ENCODE measurements at regions not wholly inside any gene's neighbourhood (a gene's known extent, or its start where the extent isn't known, plus 50 kb on each side); places are given as distances from the start of the nearest gene placed in this dataset.
A peak's percentile ranks its signal among the peaks of the same experiment; 100 is the strongest.
"Not testable (repeated sequence)": the region's sequence is repeated elsewhere in the genome, so short reads cannot be mapped to it uniquely, and the experiment has no call there.

DNA sequence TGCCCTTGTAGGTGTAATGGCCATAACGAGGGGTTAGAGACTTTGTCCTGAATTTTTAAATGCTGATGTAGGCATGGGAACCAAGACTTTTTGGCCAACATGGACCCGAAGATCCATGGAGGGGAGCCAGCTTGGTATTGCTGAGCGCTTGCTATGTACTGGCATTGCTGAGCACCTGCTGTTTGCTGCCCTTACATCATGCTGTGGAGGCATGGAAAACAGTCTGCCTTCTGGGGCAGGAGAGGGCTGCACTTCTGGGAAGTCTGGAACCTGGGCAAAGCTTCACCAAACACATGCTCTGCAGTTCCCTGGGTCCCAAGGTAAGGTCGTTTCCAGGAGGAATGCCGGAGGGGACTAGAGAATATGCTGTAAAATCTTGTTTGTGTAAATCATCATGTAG lies 86.3 kb upstream of the CNIH3 start:
- DNase-seq (ENCODE audit: extremely low read depth in 1 of 2, low read depth in 1 of 2), result no peak

DNA sequence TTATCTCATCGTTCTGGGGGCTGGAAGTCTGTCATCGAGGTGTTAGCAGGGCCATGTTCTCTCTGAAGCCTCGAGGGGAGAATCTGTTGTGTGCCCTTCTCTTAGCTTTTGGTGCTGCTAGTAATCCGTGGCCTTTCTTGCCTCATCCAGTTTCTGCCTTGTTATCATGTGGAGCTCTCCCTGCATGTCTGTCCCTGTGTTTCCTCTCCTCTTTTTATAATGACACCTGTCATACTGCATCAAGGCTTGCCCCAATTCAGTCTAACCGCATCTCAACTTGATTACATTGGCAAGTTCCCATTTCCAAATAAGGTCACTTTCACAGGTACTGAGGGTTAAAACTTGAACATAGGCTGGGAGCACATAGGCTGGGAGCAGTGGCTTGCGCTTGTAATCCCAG lies 82.6 kb upstream of the CNIH3 start:
- no peak for DNase-seq (ENCODE audit: extremely low read depth in 1 of 2, low read depth in 1 of 2)

DNA sequence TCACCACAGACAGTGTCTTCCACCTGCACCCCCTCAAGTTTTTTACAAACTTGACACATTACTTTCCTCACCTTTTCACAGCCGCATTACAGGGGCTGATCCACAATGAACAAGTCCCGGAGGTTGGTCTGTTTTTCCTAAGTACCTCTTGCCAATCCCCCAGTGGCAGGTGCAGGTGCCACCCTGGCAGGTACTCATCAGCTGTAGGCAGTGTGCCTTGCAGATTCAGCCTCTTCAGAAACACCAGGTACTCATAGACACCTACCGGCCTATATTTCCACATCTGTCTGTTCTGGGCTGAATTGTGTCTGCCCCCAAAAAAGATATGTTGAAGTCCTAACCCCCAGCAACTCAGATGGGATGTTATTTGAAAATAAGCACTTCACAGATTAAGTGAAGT lies 81.4 kb upstream of the CNIH3 start:
- no peak for DNase-seq (ENCODE audit: extremely low read depth in 1 of 2, low read depth in 1 of 2)

DNA sequence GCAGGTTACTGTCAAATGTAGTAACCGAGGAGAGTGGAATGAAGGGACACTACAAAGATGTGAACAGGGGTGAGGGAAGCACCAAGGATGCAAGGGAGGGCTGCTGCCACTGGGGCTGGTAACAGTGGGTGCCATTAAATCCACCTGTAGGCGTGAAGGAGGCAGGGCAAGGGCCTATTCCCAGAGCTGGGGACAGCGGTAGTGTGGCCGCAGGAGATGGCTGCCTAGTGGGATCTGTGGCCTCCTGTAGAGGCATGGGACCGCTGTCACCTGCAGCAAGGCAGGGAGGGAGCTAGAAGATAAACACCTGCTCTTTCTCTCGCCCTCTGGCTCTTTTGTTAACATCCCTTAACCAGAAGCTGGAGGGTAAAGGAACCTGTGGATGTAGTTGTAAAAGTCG lies 80.5 kb upstream of the CNIH3 start:
- DNase-seq (ENCODE audit: extremely low read depth in 1 of 2, low read depth in 1 of 2), result no peak

DNA sequence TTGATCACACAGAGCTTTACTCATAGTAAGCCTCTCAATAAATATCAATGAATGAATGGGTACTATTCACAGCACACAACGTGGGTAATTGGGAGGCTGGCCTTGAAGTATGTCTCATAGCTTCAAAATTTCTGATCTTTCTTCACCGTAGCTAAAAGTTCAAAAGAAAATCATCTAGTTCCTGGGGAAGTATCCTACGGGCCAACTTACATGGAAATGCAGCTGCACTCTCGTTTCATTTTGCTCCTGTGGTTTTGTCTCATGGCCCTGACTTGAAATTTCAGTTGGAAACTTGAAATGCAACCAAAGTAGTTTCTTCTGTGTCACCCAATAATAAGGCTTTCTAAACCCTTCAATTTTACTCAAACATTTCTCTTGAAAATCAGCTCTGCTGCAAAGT lies 76.1 kb upstream of the CNIH3 start:
- DNase-seq (ENCODE audit: extremely low read depth in 1 of 2, low read depth in 1 of 2), result no peak

DNA sequence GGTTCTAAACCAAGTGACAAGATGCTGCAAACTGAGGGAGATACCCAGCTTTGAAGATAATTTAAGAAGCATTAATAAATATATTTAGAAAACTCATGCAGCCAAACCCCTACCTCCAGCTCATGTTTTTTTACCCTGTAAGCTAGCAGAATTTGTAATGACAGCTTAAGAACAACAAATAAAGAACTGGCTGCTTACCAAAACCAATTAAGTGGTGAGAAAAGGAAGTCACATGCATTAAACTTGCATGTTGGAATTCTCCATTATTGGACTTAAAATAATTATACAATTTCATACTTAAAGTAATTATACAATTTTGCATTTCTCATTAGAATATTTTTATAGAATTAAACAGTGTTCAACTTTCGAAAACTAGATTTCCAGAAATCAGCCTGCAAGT lies 75.6 kb upstream of the CNIH3 start:
- DNase-seq (ENCODE audit: extremely low read depth in 1 of 2, low read depth in 1 of 2), result no peak

DNA sequence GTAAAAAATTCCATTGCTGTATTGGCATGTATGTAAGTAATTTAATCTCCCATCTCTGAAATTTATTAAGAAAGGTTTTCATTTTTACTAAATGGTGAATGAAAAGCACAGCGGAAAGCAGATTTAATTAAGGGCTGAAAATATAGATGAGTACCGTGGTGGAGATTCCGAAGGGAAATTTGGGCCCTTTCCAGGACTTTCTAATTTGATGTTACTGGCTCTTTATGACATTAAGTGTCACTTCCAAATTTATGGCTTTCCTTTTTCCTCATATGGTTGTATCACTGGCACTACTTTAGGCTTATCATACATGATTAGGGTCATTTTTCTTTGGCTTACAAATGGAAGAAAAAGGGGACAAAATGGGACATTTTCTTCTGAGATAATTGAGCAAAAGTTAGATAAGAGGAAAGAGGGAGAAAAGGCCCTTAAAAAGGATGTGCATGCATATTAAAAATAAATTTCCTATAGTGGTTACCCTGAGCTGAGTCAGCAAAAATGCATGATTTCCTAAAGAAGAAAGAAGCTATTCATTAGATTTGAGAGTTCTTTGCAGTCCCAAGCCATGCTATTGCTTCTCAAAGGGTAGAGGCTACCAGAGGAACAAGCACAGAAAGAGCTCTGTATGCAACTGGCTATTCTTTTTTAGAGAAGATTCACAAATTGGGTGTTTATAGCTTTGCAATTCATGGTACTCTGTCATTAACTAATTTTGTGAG lies 74.9 kb upstream of the CNIH3 start:
- DNase-seq (ENCODE audit: extremely low read depth in 1 of 2, low read depth in 1 of 2), result no peak

DNA sequence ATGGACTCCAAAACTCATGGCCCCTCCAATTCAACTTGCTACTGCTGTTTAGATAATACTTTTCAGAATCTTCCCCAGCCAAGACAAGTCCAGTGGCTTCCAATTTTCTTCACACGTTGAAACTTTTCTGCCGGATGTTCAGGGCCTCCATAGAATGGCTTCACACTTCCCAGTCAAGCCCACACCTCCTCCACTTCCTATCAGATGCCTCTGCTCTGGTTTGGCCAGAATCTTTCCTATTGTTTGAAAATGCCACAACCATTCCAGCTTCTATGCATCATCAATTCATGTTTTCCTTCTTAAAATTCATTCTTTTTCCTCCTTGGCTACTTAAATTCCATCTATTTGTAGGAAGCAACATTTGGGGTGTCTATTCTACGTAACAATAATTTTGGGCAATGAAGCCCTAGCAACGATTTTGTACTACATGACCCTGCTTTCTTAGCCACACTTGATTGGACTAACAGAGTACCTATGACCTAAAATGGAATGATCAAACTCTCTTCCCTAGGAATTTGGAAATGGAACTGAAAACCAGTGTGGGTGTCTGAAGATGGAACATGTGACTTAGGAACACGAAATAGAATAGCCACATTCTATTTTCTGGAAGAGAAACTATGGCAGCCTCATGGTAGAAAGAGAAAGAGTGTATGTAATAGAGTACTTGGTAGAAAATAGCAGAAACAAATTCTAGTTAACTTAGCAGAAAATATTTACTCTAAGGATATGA lies 74.1 kb upstream of the CNIH3 start:
- DNase-seq (ENCODE audit: extremely low read depth in 1 of 2, low read depth in 1 of 2), result no peak

DNA sequence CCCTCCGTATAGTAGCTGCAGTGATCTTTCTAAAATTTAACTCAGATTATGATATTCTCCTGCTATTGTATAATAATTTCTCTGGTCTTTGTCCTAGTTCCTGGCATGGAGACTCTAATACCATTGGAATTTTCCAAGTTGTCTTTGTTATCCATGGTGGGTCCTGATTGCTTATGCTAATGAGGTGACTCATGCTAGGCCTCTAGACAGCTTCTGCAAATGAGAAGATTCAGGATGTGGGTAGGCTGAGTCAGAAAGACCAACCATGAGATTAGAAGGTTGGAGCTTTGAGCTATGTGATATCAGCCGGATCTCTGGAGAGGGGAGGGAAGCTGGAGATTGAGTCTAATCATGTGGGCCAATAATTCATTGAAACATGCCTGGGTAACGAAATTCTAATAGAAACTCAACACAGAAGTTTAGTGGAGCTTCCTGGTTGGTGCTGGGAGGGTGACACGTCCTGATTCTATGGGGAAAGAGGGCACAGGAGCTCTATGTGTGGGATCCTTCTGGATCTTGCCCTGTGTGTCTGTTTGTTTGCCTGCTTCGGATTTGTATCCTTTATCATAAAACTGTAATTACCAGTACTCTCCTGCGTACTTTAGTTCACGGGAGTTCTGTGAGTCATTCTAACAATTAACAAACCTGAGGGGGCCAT lies 73.2 kb upstream of the CNIH3 start:
- peak in 1 of 2 donors; percentile 23 for DNase-seq (ENCODE audit: extremely low read depth in 1 of 2, low read depth in 1 of 2)

DNA sequence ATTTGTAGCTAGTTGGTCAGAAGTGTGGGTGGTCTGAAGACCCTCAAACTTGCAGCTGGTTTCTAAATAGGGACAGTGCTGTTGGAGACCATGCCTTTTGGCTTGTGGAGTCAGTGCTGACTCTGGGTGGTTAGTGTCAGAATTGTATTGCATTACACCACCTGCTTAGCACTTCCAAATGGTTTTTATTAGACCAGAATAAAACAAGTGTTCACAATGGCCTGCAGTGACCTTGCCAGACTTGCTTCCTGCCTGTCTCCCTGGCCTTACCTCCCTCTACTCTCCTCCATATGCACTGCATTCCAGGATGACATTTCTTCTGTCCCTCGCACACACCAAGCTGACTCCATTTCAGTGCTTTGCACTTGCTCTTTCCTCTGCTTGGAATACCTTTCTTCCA lies 72.7 kb upstream of the CNIH3 start:
- DNase-seq (ENCODE audit: extremely low read depth in 1 of 2, low read depth in 1 of 2), result no peak

DNA sequence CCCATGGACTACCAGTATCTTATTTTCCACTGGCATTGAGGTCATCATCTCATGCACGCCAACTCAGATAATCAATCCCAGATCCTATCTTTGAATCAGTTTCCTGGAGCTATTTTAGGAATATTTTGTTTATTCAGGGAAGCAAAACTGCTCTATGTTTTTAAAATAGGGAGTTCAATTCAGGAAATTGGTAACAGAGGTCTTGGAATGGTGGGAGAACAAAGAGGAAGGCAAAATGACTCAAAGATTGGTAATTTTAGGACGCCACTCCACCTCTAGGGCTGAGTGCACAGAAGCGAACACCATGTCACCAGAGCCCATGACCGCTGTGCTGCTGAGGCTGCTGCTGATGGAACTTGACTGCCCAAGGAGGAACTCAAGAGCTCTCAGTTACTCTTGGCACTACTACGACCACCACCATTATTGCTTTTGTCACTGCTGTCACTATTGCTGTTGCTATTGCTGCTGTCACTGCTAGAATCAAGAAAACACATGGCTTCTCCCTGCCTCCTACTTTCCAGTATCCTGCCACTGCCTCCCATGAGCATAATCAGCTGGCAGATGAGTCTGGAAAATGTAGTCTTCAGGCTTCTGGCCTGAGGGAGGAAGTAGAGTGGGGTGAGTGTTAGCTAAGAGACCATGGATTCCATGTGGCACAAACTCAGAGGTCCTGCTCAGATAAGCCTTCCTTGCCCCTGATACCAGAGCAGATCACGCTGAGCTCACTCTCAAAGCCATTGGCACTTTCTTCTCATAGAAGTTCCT lies 71.6 kb upstream of the CNIH3 start:
- DNase-seq (ENCODE audit: extremely low read depth in 1 of 2, low read depth in 1 of 2), result no peak

DNA sequence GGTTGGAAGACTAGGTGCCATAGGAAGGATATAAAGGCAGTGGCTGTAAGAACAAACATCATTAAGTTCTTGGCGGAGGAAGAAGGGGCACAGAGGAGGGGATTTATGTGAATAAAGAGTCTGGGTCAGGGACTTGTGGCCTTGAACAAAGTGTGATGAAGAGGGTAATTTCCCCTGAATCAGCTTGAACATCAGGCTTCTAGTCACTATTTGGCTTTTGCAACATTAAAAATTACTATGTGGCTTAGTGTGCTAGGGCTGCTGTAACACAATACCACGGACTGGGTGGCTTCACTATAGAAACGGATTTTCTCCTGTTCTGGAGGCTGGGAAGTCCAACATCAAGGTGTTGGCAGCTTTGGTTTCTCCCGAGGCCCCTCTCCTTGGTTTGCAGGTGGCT lies 70.5 kb upstream of the CNIH3 start:
- no peak for DNase-seq (ENCODE audit: extremely low read depth in 1 of 2, low read depth in 1 of 2)

DNA sequence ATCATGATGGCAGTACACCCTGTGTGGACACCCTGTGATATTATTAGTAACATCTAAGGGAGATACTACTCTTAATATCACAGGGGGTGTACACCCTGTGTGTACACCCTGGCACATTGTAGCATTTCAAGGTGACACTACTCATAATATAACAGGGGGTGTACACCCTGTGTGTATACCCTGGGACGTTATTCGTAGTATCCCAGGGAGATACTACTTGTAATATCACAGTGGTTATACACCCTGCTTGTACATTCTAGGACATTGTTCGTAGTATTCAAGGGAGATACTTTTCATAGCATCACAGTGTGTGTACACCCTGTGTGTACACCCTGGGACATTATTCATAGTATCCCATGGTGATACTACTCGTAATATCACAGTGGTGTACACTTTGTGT lies 67.4 kb upstream of the CNIH3 start:
- no peak for DNase-seq (ENCODE audit: extremely low read depth in 1 of 2, low read depth in 1 of 2)

DNA sequence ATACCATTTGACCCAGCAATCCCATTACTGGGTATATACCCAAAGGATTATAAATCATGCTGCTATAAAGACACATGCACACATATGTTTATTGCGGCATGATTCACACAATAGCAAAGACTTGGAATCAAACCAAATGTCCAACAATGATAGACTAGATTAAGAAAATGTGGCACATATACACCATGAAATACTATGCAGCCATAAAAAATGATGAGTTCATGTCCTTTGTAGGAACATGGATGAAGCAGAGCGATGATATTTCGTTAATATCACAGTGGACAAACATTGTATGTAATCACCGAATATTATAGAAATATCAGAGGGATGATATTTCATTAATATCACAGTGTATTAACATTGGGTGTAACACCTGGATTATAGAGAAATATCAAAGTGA lies 64.9 kb upstream of the CNIH3 start:
- DNase-seq (ENCODE audit: extremely low read depth in 1 of 2, low read depth in 1 of 2), result not testable (repeated sequence)

DNA sequence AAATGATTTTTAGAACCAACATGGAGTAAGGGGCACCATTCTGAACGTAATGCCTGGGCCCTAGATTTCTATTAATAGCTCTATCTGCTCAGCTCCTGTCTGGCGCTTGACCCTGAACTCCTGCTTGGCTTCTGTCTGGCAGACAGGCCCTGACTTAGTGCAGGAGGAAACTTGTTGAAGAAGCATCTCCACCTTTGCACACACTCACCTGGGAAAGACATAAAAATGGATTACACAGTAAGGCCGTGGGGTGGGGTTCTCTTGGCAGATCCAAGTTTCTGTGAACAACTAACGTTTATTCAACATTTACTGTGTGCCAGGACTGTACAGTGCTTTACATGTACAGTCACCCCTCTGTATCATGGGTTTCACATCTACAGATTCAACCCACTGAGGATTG lies 62.1 kb upstream of the CNIH3 start:
- DNase-seq (ENCODE audit: extremely low read depth in 1 of 2, low read depth in 1 of 2), result no peak

DNA sequence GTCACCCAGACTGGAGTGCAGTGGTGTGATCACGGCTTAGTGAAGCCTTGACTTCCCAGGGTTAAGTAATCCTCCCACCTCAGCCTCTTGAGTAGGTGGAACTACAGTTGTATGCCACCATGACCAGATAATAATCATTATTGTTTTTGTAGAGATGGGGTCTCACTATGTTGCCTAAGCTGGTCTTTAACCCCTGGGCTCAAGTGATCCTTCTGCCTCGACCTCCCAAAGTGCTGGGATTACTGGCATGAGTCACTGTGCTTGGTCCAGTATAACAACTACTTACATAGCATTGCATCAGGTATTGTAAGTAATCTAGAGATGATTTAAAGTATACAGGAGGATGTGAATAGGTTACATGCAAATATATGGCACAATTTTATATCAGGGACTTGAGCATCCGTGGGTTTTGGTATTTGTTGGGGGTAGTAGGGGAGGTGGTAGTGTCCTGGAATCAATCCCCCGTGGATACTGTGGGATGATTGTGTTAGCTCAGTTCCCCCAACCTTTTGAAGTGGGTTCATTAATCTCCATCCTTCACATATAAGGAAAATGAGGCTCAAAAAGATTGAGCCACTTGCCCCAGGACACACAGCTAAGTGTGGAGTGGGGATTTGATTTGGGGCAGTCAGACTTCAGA lies 61.4 kb upstream of the CNIH3 start:
- DNase-seq (ENCODE audit: extremely low read depth in 1 of 2, low read depth in 1 of 2), result no peak

DNA sequence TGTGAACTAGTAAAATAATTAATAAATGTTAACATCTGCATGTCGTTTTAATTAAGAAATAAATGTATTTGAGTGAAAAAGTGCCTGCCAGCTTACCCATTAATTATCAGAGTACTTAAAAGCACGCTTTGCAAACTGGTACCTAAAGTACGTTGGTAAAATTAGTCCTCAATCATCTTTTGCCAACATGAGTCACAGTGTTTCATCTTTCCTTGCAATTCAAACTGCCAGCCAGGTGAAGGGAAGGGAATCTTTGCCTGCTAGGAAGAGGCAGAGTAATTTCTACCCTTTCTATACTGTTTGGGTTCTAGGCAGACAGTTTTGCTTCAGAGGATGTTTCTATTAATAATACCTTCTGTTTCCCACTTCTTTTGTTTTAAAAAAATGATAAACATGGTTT lies 57.2 kb upstream of the CNIH3 start:
- no peak for DNase-seq (ENCODE audit: extremely low read depth in 1 of 2, low read depth in 1 of 2)

DNA sequence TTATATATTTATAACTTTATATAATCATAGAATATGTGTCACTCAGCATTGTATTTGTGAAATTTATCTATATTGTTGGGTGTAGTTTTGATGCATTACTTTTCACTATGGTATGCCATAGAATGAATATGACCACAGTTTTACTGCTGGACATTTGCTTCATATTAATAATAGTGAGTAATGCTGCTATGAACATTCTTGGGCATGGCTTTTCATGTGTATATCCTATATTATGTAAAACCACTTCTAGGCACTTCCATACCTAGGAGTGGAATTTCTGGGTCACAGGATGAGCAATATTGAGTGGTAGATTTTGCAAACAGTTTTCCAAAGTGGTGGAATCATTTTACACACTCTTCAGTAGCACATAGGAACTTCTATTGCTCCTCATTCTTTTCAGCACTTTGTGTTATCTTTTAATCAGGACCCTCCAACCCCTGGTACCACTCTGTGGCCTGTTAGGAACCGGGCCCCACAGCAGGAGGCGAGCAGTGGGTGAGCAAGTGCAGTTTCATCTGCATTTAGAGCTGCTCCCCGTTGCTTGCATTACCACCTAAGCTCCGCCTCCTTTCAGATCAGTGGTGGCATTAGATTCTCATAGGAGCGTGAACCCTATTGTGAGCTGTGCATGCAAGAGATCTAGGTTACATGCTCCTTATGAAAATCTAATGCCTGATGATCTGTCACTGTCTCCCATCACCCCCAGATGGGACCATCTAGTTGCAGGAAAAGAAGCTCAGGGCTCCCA lies 56.0 kb upstream of the CNIH3 start:
- DNase-seq (ENCODE audit: extremely low read depth in 1 of 2, low read depth in 1 of 2), result no peak

DNA sequence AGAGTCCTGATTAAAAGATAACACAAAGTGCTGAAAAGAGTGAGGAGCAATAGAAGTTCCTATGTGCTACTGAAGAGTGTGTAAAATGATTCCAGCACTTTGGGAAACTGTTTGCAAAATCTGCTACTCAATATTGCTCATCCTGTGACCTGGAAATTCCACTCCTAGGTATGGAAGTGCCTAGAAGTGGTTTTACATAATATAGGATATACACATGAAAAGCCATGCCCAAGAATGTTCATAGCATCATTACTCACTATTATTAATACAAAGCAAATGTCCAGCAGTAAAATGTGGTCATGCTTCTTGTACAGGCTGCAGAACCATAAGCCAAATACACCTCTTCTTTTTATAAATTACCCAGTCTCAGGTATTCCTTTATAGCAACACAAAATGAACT lies 53.2 kb upstream of the CNIH3 start:
- not testable (repeated sequence) for DNase-seq (ENCODE audit: extremely low read depth in 1 of 2, low read depth in 1 of 2)

DNA sequence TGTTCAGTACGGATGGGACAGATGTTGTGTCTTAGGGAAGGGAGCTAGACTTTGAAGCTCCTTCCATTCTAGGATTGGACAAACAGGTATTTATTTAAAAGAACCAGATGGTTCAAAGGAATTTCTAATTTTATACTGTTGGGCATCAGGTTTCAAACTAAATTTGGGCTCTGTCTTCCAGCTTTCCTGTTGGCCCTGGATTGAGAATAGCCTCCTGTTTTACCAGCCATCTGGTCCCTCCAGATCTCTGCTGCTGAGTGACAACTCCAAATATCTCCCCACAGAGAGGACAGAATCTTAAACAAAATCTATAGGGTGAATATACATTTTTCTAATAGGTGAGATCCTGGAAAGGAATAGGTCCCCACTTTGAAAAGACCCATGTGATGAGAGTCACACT lies 52.5 kb upstream of the CNIH3 start:
- DNase-seq (ENCODE audit: extremely low read depth in 1 of 2, low read depth in 1 of 2), result no peak

Measured in stimulated activated CD8-positive, alpha-beta memory T cell treated with anti-CD3 and anti-CD28 coated beads, Interleukin-7, amount 100 ng/mL, for 48 hours (primary cell).